ENCODE measurements at regions not wholly inside any gene's neighbourhood (a gene's known extent, or its start where the extent isn't known, plus 50 kb on each side); places are given as distances from the start of the nearest gene placed in this dataset.

GRCh38 chr13:29933401-29933800 lies 83.0 kb upstream of the UBL3 start:
- no peak overlapping the region for H3K4me3 Mint-ChIP-seq (ENCODE audit: unreplicated experiment)
- intact Hi-C loops (cut with micrococcal nuclease) = loop anchor here (10.0 kb wide), 1 partner anchor 621 kb away; no protein-coding TSS in a partner anchor
- H3K36me3 Mint-ChIP-seq (ENCODE audit: insufficient read depth, unreplicated experiment) = no peaks in the 10 kb centered on the region
- ChIA-PET POLR2A (no interaction called here), CTCF (interaction anchor here (0.6 kb wide), 1 partner anchor 348 kb away, joined by 3 read pairs; no protein-coding TSS in a partner anchor)
- DNase-seq (ENCODE audit: unreplicated experiment) = no peak
- peaks cover 7% of the 10 kb centered on the region for H3K4me1 Mint-ChIP-seq (ENCODE audit: insufficient read depth, unreplicated experiment)
- TF ChIP-seq, protein P1, sequence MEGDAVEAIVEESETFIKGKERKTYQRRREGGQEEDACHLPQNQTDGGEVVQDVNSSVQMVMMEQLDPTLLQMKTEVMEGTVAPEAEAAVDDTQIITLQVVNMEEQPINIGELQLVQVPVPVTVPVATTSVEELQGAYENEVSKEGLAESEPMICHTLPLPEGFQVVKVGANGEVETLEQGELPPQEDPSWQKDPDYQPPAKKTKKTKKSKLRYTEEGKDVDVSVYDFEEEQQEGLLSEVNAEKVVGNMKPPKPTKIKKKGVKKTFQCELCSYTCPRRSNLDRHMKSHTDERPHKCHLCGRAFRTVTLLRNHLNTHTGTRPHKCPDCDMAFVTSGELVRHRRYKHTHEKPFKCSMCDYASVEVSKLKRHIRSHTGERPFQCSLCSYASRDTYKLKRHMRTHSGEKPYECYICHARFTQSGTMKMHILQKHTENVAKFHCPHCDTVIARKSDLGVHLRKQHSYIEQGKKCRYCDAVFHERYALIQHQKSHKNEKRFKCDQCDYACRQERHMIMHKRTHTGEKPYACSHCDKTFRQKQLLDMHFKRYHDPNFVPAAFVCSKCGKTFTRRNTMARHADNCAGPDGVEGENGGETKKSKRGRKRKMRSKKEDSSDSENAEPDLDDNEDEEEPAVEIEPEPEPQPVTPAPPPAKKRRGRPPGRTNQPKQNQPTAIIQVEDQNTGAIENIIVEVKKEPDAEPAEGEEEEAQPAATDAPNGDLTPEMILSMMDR (IDR thresholded peaks at IDR 0.05; ENCODE audit: unreplicated experiment) = no peak
- no peaks in the 10 kb centered on the region for H3K27me3 Mint-ChIP-seq (ENCODE audit: insufficient read depth, unreplicated experiment)
- H3K27ac Mint-ChIP-seq (ENCODE audit: low read depth, unreplicated experiment) = no peak overlapping the region
- H3K9me3 Mint-ChIP-seq (ENCODE audit: unreplicated experiment) = no peaks in the 10 kb centered on the region
- BruUV-seq (replicated peaks) = no TSS peak

- H3K4me3 Mint-ChIP-seq (ENCODE audit: unreplicated experiment) = no peak overlapping the region
- BruUV-seq (replicated peaks) = no TSS peak
- ChIA-PET CTCF (interaction anchor here (0.6 to 2.3 kb wide), 2 partner anchors 10 to 1881 kb away, joined by 3 to 6 read pairs; no protein-coding TSS in a partner anchor), POLR2A (interaction anchor here (0.7 kb wide), 1 partner anchor 44 kb away, joined by 3 read pairs; no protein-coding TSS in a partner anchor)
- H3K4me1 Mint-ChIP-seq (ENCODE audit: insufficient read depth, unreplicated experiment) = peaks cover 7% of the 10 kb centered on the region
- DNase-seq (ENCODE audit: unreplicated experiment) = no peak
- intact Hi-C loops (cut with micrococcal nuclease) = loop anchor here (10.0 kb wide), 1 partner anchor 623 kb away; no protein-coding TSS in a partner anchor
- H3K27me3 Mint-ChIP-seq (ENCODE audit: insufficient read depth, unreplicated experiment) = no peaks in the 10 kb centered on the region
- H3K9me3 Mint-ChIP-seq (ENCODE audit: unreplicated experiment) = no peaks in the 10 kb centered on the region
- TF ChIP-seq, protein P1 (IDR thresholded peaks at IDR 0.05; ENCODE audit: unreplicated experiment) = no peak
- H3K36me3 Mint-ChIP-seq (ENCODE audit: insufficient read depth, unreplicated experiment) = no peaks in the 10 kb centered on the region
- no peak overlapping the region for H3K27ac Mint-ChIP-seq (ENCODE audit: low read depth, unreplicated experiment)
Measured at GRCh38 chr13:29931696-29932095, 81.3 kb upstream of the UBL3 start.

- TF ChIP-seq, protein P1 (IDR thresholded peaks at IDR 0.05; ENCODE audit: unreplicated experiment) = no peak
- H3K27ac Mint-ChIP-seq (ENCODE audit: low read depth, unreplicated experiment) = no peak overlapping the region
- intact Hi-C loops (cut with micrococcal nuclease) = no loop called here
- ChIA-PET POLR2A (no interaction called here), CTCF (interaction anchor here (0.5 to 0.6 kb wide), 2 partner anchors 117 to 1055 kb away, joined by 3 to 4 read pairs; no protein-coding TSS in a partner anchor)
- H3K4me1 Mint-ChIP-seq (ENCODE audit: insufficient read depth, unreplicated experiment) = peaks cover 30% of the 10 kb centered on the region
- no peaks in the 10 kb centered on the region for H3K9me3 Mint-ChIP-seq (ENCODE audit: unreplicated experiment)
- no peaks in the 10 kb centered on the region for H3K27me3 Mint-ChIP-seq (ENCODE audit: insufficient read depth, unreplicated experiment)
- no peak overlapping the region for H3K4me3 Mint-ChIP-seq (ENCODE audit: unreplicated experiment)
- DNase-seq (ENCODE audit: unreplicated experiment) = no peak
- H3K36me3 Mint-ChIP-seq (ENCODE audit: insufficient read depth, unreplicated experiment) = no peaks in the 10 kb centered on the region
- BruUV-seq (replicated peaks) = no TSS peak
Measured at GRCh38 chr13:29929062-29929847, 78.8 kb upstream of the UBL3 start.

- H3K9me3 Mint-ChIP-seq (ENCODE audit: unreplicated experiment) = no peaks in the 10 kb centered on the region
- ChIA-PET CTCF (interaction anchor here (0.8 to 5.1 kb wide), 2 partner anchors 78 to 782 kb away, joined by 4 to 122 read pairs; partner anchors contain the start of gene UBL3), POLR2A (interaction anchor here (0.7 to 11.5 kb wide), 5 partner anchors 24 to 226 kb away, joined by 3 to 417 read pairs (median 99); partner anchors contain the start of gene UBL3)
- TF ChIP-seq, protein P1 (IDR thresholded peaks at IDR 0.05; ENCODE audit: unreplicated experiment) = no peak
- no peak for DNase-seq (ENCODE audit: unreplicated experiment)
- no peaks in the 10 kb centered on the region for H3K36me3 Mint-ChIP-seq (ENCODE audit: insufficient read depth, unreplicated experiment)
- no peaks in the 10 kb centered on the region for H3K27me3 Mint-ChIP-seq (ENCODE audit: insufficient read depth, unreplicated experiment)
- H3K4me1 Mint-ChIP-seq (ENCODE audit: insufficient read depth, unreplicated experiment) = peaks cover 57% of the 10 kb centered on the region
- intact Hi-C loops (cut with micrococcal nuclease) = no loop called here
- peak overlapping the region; percentile 98 for H3K27ac Mint-ChIP-seq (ENCODE audit: low read depth, unreplicated experiment)
- BruUV-seq (replicated peaks) = no TSS peak
- H3K4me3 Mint-ChIP-seq (ENCODE audit: unreplicated experiment) = no peak overlapping the region
Measured at GRCh38 chr13:29926098-29926476, 75.7 kb upstream of the UBL3 start.

Data from MCF 10A (cell line).